ENCODE measurements at regions not wholly inside any gene's neighbourhood (a gene's known extent, or its start where the extent isn't known, plus 50 kb on each side); places are given as distances from the start of the nearest gene placed in this dataset.

DNA sequence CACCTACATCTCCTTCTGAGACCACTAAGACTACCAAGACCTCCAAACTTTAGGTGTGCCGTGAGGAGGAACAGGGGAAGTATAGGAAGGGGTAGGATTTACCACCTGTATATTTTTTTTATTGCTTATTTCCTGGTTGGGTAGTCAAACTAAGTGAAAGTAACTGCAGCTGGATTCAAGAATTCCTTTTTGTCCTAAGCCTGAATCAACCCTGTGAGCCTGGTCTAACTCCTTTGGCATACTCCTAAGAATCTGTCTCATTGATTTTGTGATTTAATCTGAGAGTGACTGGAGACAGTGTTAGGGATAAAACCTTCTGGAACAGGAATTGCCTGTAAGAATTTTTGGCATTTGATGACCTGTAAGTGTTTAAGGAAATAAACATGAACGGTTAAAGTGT lies 523.5 kb upstream of the MIR17HG start:
- H3K36me3 Mint-ChIP-seq = peaks cover 6% of the 10 kb centered on the region; the same call in 1 of the 2 replicates
- H3K4me3 Mint-ChIP-seq = no peak overlapping the region
- ChIA-PET POLR2A (no interaction called here), CTCF (no interaction called here)
- H3K27ac Mint-ChIP-seq = no peak overlapping the region
- TF ChIP-seq, protein P1, sequence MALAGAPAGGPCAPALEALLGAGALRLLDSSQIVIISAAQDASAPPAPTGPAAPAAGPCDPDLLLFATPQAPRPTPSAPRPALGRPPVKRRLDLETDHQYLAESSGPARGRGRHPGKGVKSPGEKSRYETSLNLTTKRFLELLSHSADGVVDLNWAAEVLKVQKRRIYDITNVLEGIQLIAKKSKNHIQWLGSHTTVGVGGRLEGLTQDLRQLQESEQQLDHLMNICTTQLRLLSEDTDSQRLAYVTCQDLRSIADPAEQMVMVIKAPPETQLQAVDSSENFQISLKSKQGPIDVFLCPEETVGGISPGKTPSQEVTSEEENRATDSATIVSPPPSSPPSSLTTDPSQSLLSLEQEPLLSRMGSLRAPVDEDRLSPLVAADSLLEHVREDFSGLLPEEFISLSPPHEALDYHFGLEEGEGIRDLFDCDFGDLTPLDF (CRISPR knock-in tag; IDR thresholded peaks at IDR 0.05) = no peak
- TF ChIP-seq, protein P2, sequence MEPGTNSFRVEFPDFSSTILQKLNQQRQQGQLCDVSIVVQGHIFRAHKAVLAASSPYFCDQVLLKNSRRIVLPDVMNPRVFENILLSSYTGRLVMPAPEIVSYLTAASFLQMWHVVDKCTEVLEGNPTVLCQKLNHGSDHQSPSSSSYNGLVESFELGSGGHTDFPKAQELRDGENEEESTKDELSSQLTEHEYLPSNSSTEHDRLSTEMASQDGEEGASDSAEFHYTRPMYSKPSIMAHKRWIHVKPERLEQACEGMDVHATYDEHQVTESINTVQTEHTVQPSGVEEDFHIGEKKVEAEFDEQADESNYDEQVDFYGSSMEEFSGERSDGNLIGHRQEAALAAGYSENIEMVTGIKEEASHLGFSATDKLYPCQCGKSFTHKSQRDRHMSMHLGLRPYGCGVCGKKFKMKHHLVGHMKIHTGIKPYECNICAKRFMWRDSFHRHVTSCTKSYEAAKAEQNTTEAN (CRISPR knock-in tag; IDR thresholded peaks at IDR 0.05) = no peak
- no peak for TF ChIP-seq CBFB (CRISPR knock-in tag; IDR thresholded peaks at IDR 0.05; ENCODE audit: low read depth)
- no peak for TF ChIP-seq ZNF396 (CRISPR knock-in tag; IDR thresholded peaks at IDR 0.05; ENCODE audit: borderline replicate concordance)
- no peak for TF ChIP-seq NFYB (CRISPR knock-in tag; conservative IDR thresholded peaks at IDR 0.05; ENCODE audit: low read depth)
- TF ChIP-seq TP53 (CRISPR knock-in tag; IDR thresholded peaks at IDR 0.05) = no peak
- TF ChIP-seq, protein P3, sequence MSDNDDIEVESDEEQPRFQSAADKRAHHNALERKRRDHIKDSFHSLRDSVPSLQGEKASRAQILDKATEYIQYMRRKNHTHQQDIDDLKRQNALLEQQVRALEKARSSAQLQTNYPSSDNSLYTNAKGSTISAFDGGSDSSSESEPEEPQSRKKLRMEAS (CRISPR knock-in tag; IDR thresholded peaks at IDR 0.05) = no peak
- TF ChIP-seq NFATC4 (CRISPR knock-in tag; IDR thresholded peaks at IDR 0.05) = no peak
- TF ChIP-seq, protein P4, sequence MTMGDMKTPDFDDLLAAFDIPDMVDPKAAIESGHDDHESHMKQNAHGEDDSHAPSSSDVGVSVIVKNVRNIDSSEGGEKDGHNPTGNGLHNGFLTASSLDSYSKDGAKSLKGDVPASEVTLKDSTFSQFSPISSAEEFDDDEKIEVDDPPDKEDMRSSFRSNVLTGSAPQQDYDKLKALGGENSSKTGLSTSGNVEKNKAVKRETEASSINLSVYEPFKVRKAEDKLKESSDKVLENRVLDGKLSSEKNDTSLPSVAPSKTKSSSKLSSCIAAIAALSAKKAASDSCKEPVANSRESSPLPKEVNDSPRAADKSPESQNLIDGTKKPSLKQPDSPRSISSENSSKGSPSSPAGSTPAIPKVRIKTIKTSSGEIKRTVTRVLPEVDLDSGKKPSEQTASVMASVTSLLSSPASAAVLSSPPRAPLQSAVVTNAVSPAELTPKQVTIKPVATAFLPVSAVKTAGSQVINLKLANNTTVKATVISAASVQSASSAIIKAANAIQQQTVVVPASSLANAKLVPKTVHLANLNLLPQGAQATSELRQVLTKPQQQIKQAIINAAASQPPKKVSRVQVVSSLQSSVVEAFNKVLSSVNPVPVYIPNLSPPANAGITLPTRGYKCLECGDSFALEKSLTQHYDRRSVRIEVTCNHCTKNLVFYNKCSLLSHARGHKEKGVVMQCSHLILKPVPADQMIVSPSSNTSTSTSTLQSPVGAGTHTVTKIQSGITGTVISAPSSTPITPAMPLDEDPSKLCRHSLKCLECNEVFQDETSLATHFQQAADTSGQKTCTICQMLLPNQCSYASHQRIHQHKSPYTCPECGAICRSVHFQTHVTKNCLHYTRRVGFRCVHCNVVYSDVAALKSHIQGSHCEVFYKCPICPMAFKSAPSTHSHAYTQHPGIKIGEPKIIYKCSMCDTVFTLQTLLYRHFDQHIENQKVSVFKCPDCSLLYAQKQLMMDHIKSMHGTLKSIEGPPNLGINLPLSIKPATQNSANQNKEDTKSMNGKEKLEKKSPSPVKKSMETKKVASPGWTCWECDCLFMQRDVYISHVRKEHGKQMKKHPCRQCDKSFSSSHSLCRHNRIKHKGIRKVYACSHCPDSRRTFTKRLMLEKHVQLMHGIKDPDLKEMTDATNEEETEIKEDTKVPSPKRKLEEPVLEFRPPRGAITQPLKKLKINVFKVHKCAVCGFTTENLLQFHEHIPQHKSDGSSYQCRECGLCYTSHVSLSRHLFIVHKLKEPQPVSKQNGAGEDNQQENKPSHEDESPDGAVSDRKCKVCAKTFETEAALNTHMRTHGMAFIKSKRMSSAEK (CRISPR knock-in tag; IDR thresholded peaks at IDR 0.05; ENCODE audit: borderline replicate concordance) = no peak
- TF ChIP-seq ZNF263 (CRISPR knock-in tag; IDR thresholded peaks at IDR 0.05; ENCODE audit: low read depth) = no peak
- TF ChIP-seq ZNF317 (CRISPR knock-in tag; IDR thresholded peaks at IDR 0.05; ENCODE audit: borderline replicate concordance, low read depth) = no peak
- no peak for TF ChIP-seq MYBL2 (CRISPR knock-in tag; IDR thresholded peaks at IDR 0.05)
- TF ChIP-seq SMAD3 (CRISPR knock-in tag; IDR thresholded peaks at IDR 0.05; ENCODE audit: borderline replicate concordance) = no peak
- TF ChIP-seq KAT7 (CRISPR knock-in tag; IDR thresholded peaks at IDR 0.05; ENCODE audit: borderline replicate concordance) = no peak
- no peak for TF ChIP-seq TEAD1 (CRISPR knock-in tag; IDR thresholded peaks at IDR 0.05)
- peaks cover 11% of the 10 kb centered on the region for H3K9me3 Mint-ChIP-seq
- H3K4me1 Mint-ChIP-seq = no peaks in the 10 kb centered on the region
- peaks cover 17% of the 10 kb centered on the region for H3K27me3 Mint-ChIP-seq (ENCODE audit: low read depth)
- no peak for DNase-seq (ENCODE audit: low spot score)
- ATAC-seq = no peak

DNA sequence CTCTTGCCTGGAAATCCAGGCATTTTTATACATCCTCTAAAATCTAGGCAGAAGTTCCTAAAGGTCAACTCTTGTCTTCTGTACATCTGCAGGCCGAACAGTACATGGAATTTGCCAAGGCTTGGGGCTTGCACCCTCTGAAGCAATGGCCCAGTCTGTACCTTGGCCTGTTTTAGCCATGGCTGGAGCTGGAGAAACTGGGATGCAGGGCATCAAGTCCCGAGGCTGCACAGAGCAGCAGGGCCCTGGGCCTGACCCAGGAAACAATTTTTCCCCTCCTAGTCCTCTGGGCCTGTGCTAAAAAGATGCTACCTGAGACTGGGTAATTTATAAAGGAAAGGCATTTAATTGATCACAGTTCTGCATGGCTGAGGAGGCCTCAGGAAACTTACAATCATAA lies 520.8 kb upstream of the MIR17HG start:
- H3K9me3 Mint-ChIP-seq = peaks cover 11% of the 10 kb centered on the region
- H3K4me1 Mint-ChIP-seq = peaks cover 15% of the 10 kb centered on the region
- peaks cover 6% of the 10 kb centered on the region; the same call in 1 of the 2 replicates for H3K36me3 Mint-ChIP-seq
- no peak for ATAC-seq
- H3K27me3 Mint-ChIP-seq (ENCODE audit: low read depth) = peaks cover 17% of the 10 kb centered on the region
- no peak overlapping the region for H3K27ac Mint-ChIP-seq
- no peak for DNase-seq (ENCODE audit: low spot score)
- no peak overlapping the region for H3K4me3 Mint-ChIP-seq
- POLR2A ChIA-PET = no interaction called here
- CTCF ChIA-PET = no interaction called here
- no peak for TF ChIP-seq NR1H2 (CRISPR knock-in tag; IDR thresholded peaks at IDR 0.05)
- TF ChIP-seq JAZF1 (CRISPR knock-in tag; IDR thresholded peaks at IDR 0.05) = no peak
- TF ChIP-seq, protein P5, sequence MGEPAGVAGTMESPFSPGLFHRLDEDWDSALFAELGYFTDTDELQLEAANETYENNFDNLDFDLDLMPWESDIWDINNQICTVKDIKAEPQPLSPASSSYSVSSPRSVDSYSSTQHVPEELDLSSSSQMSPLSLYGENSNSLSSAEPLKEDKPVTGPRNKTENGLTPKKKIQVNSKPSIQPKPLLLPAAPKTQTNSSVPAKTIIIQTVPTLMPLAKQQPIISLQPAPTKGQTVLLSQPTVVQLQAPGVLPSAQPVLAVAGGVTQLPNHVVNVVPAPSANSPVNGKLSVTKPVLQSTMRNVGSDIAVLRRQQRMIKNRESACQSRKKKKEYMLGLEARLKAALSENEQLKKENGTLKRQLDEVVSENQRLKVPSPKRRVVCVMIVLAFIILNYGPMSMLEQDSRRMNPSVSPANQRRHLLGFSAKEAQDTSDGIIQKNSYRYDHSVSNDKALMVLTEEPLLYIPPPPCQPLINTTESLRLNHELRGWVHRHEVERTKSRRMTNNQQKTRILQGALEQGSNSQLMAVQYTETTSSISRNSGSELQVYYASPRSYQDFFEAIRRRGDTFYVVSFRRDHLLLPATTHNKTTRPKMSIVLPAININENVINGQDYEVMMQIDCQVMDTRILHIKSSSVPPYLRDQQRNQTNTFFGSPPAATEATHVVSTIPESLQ (CRISPR knock-in tag; IDR thresholded peaks at IDR 0.05) = no peak
- no peak for TF ChIP-seq ATF1 (CRISPR knock-in tag; IDR thresholded peaks at IDR 0.05)
- no peak for TF ChIP-seq FOXK1 (CRISPR knock-in tag; IDR thresholded peaks at IDR 0.05)
- TF ChIP-seq, protein P6, sequence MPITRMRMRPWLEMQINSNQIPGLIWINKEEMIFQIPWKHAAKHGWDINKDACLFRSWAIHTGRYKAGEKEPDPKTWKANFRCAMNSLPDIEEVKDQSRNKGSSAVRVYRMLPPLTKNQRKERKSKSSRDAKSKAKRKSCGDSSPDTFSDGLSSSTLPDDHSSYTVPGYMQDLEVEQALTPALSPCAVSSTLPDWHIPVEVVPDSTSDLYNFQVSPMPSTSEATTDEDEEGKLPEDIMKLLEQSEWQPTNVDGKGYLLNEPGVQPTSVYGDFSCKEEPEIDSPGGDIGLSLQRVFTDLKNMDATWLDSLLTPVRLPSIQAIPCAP (CRISPR knock-in tag; IDR thresholded peaks at IDR 0.05) = no peak
- TF ChIP-seq, protein P7, sequence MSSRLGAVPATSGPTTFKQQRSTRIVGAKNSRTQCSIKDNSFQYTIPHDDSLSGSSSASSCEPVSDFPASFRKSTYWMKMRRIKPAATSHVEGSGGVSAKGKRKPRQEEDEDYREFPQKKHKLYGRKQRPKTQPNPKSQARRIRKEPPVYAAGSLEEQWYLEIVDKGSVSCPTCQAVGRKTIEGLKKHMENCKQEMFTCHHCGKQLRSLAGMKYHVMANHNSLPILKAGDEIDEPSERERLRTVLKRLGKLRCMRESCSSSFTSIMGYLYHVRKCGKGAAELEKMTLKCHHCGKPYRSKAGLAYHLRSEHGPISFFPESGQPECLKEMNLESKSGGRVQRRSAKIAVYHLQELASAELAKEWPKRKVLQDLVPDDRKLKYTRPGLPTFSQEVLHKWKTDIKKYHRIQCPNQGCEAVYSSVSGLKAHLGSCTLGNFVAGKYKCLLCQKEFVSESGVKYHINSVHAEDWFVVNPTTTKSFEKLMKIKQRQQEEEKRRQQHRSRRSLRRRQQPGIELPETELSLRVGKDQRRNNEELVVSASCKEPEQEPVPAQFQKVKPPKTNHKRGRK (CRISPR knock-in tag; IDR thresholded peaks at IDR 0.05; ENCODE audit: borderline replicate concordance) = no peak
- no peak for TF ChIP-seq NFYB (CRISPR knock-in tag; conservative IDR thresholded peaks at IDR 0.05; ENCODE audit: low read depth)
- TF ChIP-seq MYBL2 (CRISPR knock-in tag; IDR thresholded peaks at IDR 0.05) = no peak
- TF ChIP-seq, protein P8, sequence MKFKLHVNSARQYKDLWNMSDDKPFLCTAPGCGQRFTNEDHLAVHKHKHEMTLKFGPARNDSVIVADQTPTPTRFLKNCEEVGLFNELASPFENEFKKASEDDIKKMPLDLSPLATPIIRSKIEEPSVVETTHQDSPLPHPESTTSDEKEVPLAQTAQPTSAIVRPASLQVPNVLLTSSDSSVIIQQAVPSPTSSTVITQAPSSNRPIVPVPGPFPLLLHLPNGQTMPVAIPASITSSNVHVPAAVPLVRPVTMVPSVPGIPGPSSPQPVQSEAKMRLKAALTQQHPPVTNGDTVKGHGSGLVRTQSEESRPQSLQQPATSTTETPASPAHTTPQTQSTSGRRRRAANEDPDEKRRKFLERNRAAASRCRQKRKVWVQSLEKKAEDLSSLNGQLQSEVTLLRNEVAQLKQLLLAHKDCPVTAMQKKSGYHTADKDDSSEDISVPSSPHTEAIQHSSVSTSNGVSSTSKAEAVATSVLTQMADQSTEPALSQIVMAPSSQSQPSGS (CRISPR knock-in tag; IDR thresholded peaks at IDR 0.05; ENCODE audit: borderline replicate concordance, low read depth) = no peak
- no peak for TF ChIP-seq ZNF396 (CRISPR knock-in tag; IDR thresholded peaks at IDR 0.05; ENCODE audit: borderline replicate concordance)
